ENCODE measurements at regions not wholly inside any gene's neighbourhood (a gene's known extent, or its start where the extent isn't known, plus 50 kb on each side); places are given as distances from the start of the nearest gene placed in this dataset.

- no peak for TF ChIP-seq CTCF (IDR thresholded peaks at IDR 0.05; ENCODE audit: control extremely low read depth, extremely low read depth)
- Histone ChIP-seq H3K9ac (ENCODE audit: insufficient read depth in 1 of 2, low read length in 2 of 2) (no peak overlapping the region), H3K27me3 (ENCODE audit: control insufficient read depth in 3 of 3, insufficient read depth in 3 of 3, low read length in 2 of 3) (no peaks in the 10 kb centered on the region), H3K27ac (ENCODE audit: low read depth in 1 of 2, low read length in 1 of 2) (no peak overlapping the region), H3K4me3 (no peak overlapping the region), H3K4me1 (ENCODE audit: control insufficient read depth in 5 of 5, insufficient read depth in 5 of 5, low read length in 5 of 5) (no peaks in the 10 kb centered on the region), H3K9me3 (ENCODE audit: control insufficient read depth in 4 of 4, insufficient read depth in 3 of 4, low read length in 3 of 4) (no peaks in the 10 kb centered on the region), H3K36me3 (ENCODE audit: control insufficient read depth in 4 of 4, insufficient read depth in 4 of 4, low read length in 4 of 4) (no peaks in the 10 kb centered on the region)
- no peak for ATAC-seq (ENCODE audit: insufficient read depth, low FRiP score)
- no peak for DNase-seq
- 69 to 87% methylated on average over 2 of the region's 2 CpGs for WGBS, 2 donors
These were observed 166.8 kb upstream of the PREP start for GRCh38 chr6:105569706-105570105.

- no peak for TF ChIP-seq CTCF (IDR thresholded peaks at IDR 0.05; ENCODE audit: control extremely low read depth, extremely low read depth)
- Histone ChIP-seq H3K4me3 (no peak overlapping the region), H3K4me1 (ENCODE audit: control insufficient read depth in 5 of 5, insufficient read depth in 5 of 5, low read length in 5 of 5) (peaks cover 0 to 3% (median 0%) of the 10 kb centered on the region in 5 donors), H3K27ac (ENCODE audit: low read depth in 1 of 2, low read length in 1 of 2) (no peak overlapping the region), H3K36me3 (ENCODE audit: control insufficient read depth in 4 of 4, insufficient read depth in 4 of 4, low read length in 4 of 4) (no peaks in the 10 kb centered on the region), H3K9me3 (ENCODE audit: control insufficient read depth in 4 of 4, insufficient read depth in 3 of 4, low read length in 3 of 4) (no peaks in the 10 kb centered on the region), H3K27me3 (ENCODE audit: control insufficient read depth in 3 of 3, insufficient read depth in 3 of 3, low read length in 2 of 3) (no peaks in the 10 kb centered on the region), H3K9ac (ENCODE audit: insufficient read depth in 1 of 2, low read length in 2 of 2) (no peak overlapping the region)
- ATAC-seq (ENCODE audit: insufficient read depth, low FRiP score) (no peak), DNase-seq (no peak)
- WGBS, 2 donors = 64 to 89% methylated on average over 1 of the region's 1 CpG
These were observed 165.9 kb upstream of the PREP start for GRCh38 chr6:105568751-105569150.

GRCh38 chr6:105568142-105568541 lies 165.3 kb upstream of the PREP start:
- Histone ChIP-seq H3K27me3 (ENCODE audit: control insufficient read depth in 3 of 3, insufficient read depth in 3 of 3, low read length in 2 of 3) (no peaks in the 10 kb centered on the region), H3K4me1 (ENCODE audit: control insufficient read depth in 5 of 5, insufficient read depth in 5 of 5, low read length in 5 of 5) (peaks cover 0 to 3% (median 0%) of the 10 kb centered on the region in 5 donors)
- no peak for ATAC-seq (ENCODE audit: insufficient read depth, low FRiP score)

More at GRCh38 chr6:105568142-105568541, 165.3 kb upstream of the PREP start:
- 72 to 80% methylated on average over 2 of the region's 2 CpGs for WGBS, 2 donors
- Histone ChIP-seq H3K9me3 (ENCODE audit: control insufficient read depth in 4 of 4, insufficient read depth in 3 of 4, low read length in 3 of 4) (no peaks in the 10 kb centered on the region), H3K36me3 (ENCODE audit: control insufficient read depth in 4 of 4, insufficient read depth in 4 of 4, low read length in 4 of 4) (no peaks in the 10 kb centered on the region), H3K27ac (ENCODE audit: low read depth in 1 of 2, low read length in 1 of 2) (no peak overlapping the region), H3K9ac (ENCODE audit: insufficient read depth in 1 of 2, low read length in 2 of 2) (no peak overlapping the region), H3K4me3 (no peak overlapping the region)
- no peak for TF ChIP-seq CTCF (IDR thresholded peaks at IDR 0.05; ENCODE audit: control extremely low read depth, extremely low read depth)
- DNase-seq = no peak
